H9 (cell line): ENCODE measurements at regions not wholly inside any gene's neighbourhood (a gene's known extent, or its start where the extent isn't known, plus 50 kb on each side); places are given as distances from the start of the nearest gene placed in this dataset.
A peak's percentile ranks its signal among the peaks of the same experiment; 100 is the strongest.

Experiments
- DNase-seq: peaks from one replicate; pipeline ENCODE4 v3.0.0-alpha.2; 2017
- H2AFZ ChIP-seq: one replicate; pipeline ENCODE4 v1.6.1; 2013; ENCODE audit warnings: mild to moderate bottlenecking, low read length, control low read depth, moderate library complexity
- H2AK5ac ChIP-seq: 2 replicates; pipeline ENCODE4 v1.6.1; 2013; ENCODE audit warnings: low read length, control low read depth, mixed read lengths; ENCODE audit not compliant: insufficient read length
- H2BK120ac ChIP-seq: one replicate; pipeline ENCODE4 v1.6.1; 2013; ENCODE audit warnings: low read depth, mild to moderate bottlenecking, low read length, control low read depth, inconsistent platforms; ENCODE audit not compliant: poor library complexity, severe bottlenecking
- H2BK12ac ChIP-seq: 2 replicates; pipeline ENCODE4 v1.6.1; 2013; ENCODE audit warnings: low read length, control low read depth, mixed read lengths, low read depth; ENCODE audit not compliant: insufficient read length
- H2BK15ac ChIP-seq: 2 replicates; pipeline ENCODE4 v1.6.1; 2013; ENCODE audit warnings: low read depth, low read length, control low read depth
- H2BK20ac ChIP-seq: one replicate; pipeline ENCODE4 v1.6.1; 2013; ENCODE audit warnings: low read depth, mild to moderate bottlenecking, low read length, control low read depth, inconsistent platforms; ENCODE audit not compliant: poor library complexity, severe bottlenecking
- H2BK5ac ChIP-seq: 2 replicates; pipeline ENCODE4 v1.6.1; 2013; ENCODE audit warnings: low read length, control low read depth, mixed read lengths; ENCODE audit not compliant: insufficient read length
- H3K14ac ChIP-seq: 2 replicates; pipeline ENCODE4 v1.6.1; 2013; ENCODE audit warnings: low read length, control low read depth; ENCODE audit not compliant: insufficient read depth
- H3K18ac ChIP-seq: 2 replicates; pipeline ENCODE4 v1.6.1; 2013; ENCODE audit warnings: low read depth, mild to moderate bottlenecking, mixed read lengths, low read length, control low read depth; ENCODE audit not compliant: insufficient read length
- H3K23ac ChIP-seq: 2 replicates; pipeline ENCODE4 v1.6.1; 2013; ENCODE audit warnings: low read length, control low read depth, mixed read lengths, low read depth; ENCODE audit not compliant: insufficient read length
- H3K23me2 ChIP-seq: 2 replicates; pipeline ENCODE4 v1.6.1; 2013; ENCODE audit warnings: low read depth, mild to moderate bottlenecking, mixed read lengths, low read length, control low read depth; ENCODE audit not compliant: insufficient read length, poor library complexity, severe bottlenecking
- H3K27ac ChIP-seq: 2 replicates; pipeline ENCODE4 v1.5.1; 2013; ENCODE audit warnings: low read length, control low read depth, mixed read lengths, low read depth; ENCODE audit not compliant: insufficient read length
- H3K27me3 ChIP-seq: 2 replicates; pipeline ENCODE4 v1.6.1; 2013; ENCODE audit warnings: low read length, control low read depth, inconsistent platforms; ENCODE audit not compliant: insufficient read depth
- H3K4ac ChIP-seq: 2 replicates; pipeline ENCODE4 v1.6.1; 2013; ENCODE audit warnings: low read depth, mild to moderate bottlenecking, control low read depth, inconsistent platforms, low read length, moderate library complexity
- H3K4me1 ChIP-seq: 2 replicates; pipeline ENCODE4 v1.6.1; 2013; ENCODE audit warnings: low read length, control low read depth, inconsistent platforms; ENCODE audit not compliant: insufficient read depth
- H3K4me2 ChIP-seq: 2 replicates; pipeline ENCODE4 v1.6.1; 2013; ENCODE audit warnings: low read length, control low read depth, mixed read lengths; ENCODE audit not compliant: insufficient read length, insufficient read depth
- H3K56ac ChIP-seq: 2 replicates; pipeline ENCODE4 v1.6.1; 2013; ENCODE audit warnings: low read depth, mild to moderate bottlenecking, mixed read lengths, low read length, control low read depth; ENCODE audit not compliant: insufficient read length
- H3K79me1 ChIP-seq: 2 replicates; pipeline ENCODE4 v1.6.1; 2013; ENCODE audit warnings: low read depth, mild to moderate bottlenecking, moderate library complexity, low read length, control low read depth, inconsistent platforms; ENCODE audit not compliant: insufficient read depth, poor library complexity, severe bottlenecking
- H3K79me2 ChIP-seq: 2 replicates; pipeline ENCODE4 v1.6.1; 2013; ENCODE audit warnings: low read length, control low read depth, inconsistent platforms; ENCODE audit not compliant: insufficient read depth
- H3K9ac ChIP-seq: 2 replicates; pipeline ENCODE4 v1.6.1; 2013; ENCODE audit warnings: low read length, control low read depth, mixed read lengths; ENCODE audit not compliant: insufficient read length; ENCODE audit errors: extremely low read depth
- H3K9me3 ChIP-seq: one replicate; pipeline ENCODE4 v1.6.1; 2013; ENCODE audit warnings: low read depth, low read length, inconsistent platforms; ENCODE audit not compliant: control insufficient read depth
- H3T11ph ChIP-seq: one replicate; pipeline ENCODE4 v1.6.1; 2013; ENCODE audit warnings: mild to moderate bottlenecking, low read length, control low read depth, inconsistent platforms
- H4K20me1 ChIP-seq: one replicate; pipeline ENCODE4 v1.6.1; 2013; ENCODE audit not compliant: control insufficient read depth, insufficient read length, insufficient read depth
- H4K5ac ChIP-seq: 2 replicates; pipeline ENCODE4 v1.6.1; 2013; ENCODE audit warnings: low read depth, mild to moderate bottlenecking, mixed read lengths, low read length, control low read depth; ENCODE audit not compliant: insufficient read length
- H4K8ac ChIP-seq: replicated peaks from 2 replicates; pipeline ENCODE4 v1.6.1; 2013; ENCODE audit warnings: low read length, control low read depth, mixed read lengths, low read depth; ENCODE audit not compliant: insufficient read length
- H4K91ac ChIP-seq: 2 replicates; pipeline ENCODE4 v1.6.1; 2013; ENCODE audit warnings: low read depth, mild to moderate bottlenecking, moderate library complexity, mixed read lengths, low read length, control low read depth; ENCODE audit not compliant: insufficient read length
- H3K27ac Mint-ChIP-seq, 3 experiments: 2 replicates in 2 of 3; 3 replicates in 1 of 3; pipeline ENCODE4 v1.8.0; 2020 to 2021; ENCODE audit warnings: mixed read lengths in 3 of 3, mild to moderate bottlenecking in 1 of 3, moderate library complexity in 1 of 3
- H3K27me3 Mint-ChIP-seq: 2 replicates; pipeline ENCODE4 v1.8.0; 2021; ENCODE audit warnings: low read depth, mild to moderate bottlenecking, moderate library complexity, mixed read lengths
- H3K36me3 Mint-ChIP-seq, 3 experiments: 2 replicates in 2 of 3; 3 replicates in 1 of 3; pipeline ENCODE4 v1.8.0; 2020 to 2021; ENCODE audit warnings: low read depth in 3 of 3, mixed read lengths in 3 of 3; ENCODE audit not compliant: insufficient read depth in 1 of 3
- H3K4me1 Mint-ChIP-seq, 2 experiments: 2 replicates each; pipeline ENCODE4 v1.8.0; 2020; ENCODE audit warnings: mixed read lengths in 2 of 2
- H3K4me3 Mint-ChIP-seq, 2 experiments: 2 replicates in 1 of 2; 3 replicates in 1 of 2; pipeline ENCODE4 v1.8.0; 2020 to 2021; ENCODE audit warnings: mild to moderate bottlenecking in 2 of 2, mixed read lengths in 2 of 2, moderate library complexity in 1 of 2
- H3K9me3 Mint-ChIP-seq, 2 experiments: 2 replicates in 1 of 2; 3 replicates in 1 of 2; pipeline ENCODE4 v1.8.0; 2020; ENCODE audit warnings: mild to moderate bottlenecking in 2 of 2, mixed read lengths in 2 of 2, moderate library complexity in 1 of 2
- WGBS: extraction: QIAGEN DNeasy Blood & Tissue Kit; methylation state at CpG from one replicate; pipeline ENCODE4 v1.1.7; 2013; ENCODE audit warnings: missing lambda C conversion rate, low lambda C conversion rate, mixed read lengths; ENCODE audit not compliant: insufficient read length; ENCODE audit errors: extremely low coverage; 5-methylcytosine and 5-hydroxymethylcytosine counted together
- TF ChIP-seq, protein P1 (sequence below): fragments of 200-600 bp; sonication (generic); conservative IDR thresholded peaks from 3 replicates; pipeline ENCODE4 v1.8.0; 2021; ENCODE audit warnings: antibody characterized with exemption, mild to moderate bottlenecking

DNA sequence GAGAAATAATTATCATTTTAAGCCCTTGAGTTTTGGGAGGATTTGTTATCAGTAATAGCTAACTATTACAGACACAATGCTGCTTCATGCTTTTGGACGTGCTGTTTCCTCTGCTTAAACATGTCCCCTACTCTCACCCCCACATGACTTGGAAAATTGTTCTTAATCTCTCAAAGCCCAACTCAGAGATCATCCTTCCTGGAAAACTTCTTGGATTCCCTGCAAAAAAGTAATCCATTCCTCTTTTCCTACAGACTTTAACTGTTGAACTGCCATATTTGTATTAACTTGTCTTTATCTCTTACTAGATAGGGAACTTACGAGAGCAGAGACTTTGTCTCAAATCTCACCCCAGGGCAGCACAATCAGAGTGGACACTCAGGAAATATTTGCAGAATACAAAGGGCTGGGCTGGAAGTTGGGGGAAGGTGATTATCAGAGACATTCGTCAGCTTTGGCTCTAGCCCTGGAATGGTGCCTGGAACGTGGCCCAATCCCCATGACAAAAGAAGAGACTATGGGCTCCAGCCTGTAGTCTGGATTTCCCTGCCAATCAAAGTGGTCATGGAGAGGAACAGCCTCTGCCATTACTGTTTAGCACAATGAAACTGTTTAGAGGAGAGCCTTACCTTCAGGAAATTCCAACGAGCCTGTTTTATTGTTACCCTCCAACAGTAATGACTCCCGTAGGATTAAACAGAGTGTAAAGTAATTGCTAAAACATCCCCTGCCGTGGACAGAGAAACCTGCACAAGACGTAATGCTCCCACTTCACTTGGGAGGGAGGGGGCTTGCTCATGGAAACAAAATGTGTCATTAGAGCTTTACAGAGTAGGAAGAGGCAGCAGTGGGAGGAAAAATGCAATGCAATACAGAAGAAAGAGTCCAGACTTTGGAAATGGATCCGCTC, 140.4 kb upstream of the AUTS2 start:
- Histone ChIP-seq H4K91ac (no peak overlapping the region), H2AFZ (no peak overlapping the region), H3K23me2 (no peaks in the 10 kb centered on the region), H2BK12ac (no peak overlapping the region), H2BK20ac (no peak overlapping the region), H4K8ac (no peak overlapping the region), H3K9me3 (no peaks in the 10 kb centered on the region), H3T11ph (no peak overlapping the region), H3K27ac (no peak overlapping the region), H4K20me1 (no peaks in the 10 kb centered on the region), H3K79me1 (no peaks in the 10 kb centered on the region), H3K27me3 (no peaks in the 10 kb centered on the region), H3K14ac (peak overlapping the region; percentile 60; the same call in 1 of the 2 replicates), H2BK15ac (peak overlapping the region; percentile 52; the same call in 1 of the 2 replicates), H3K4ac (no peak overlapping the region), H2BK120ac (no peak overlapping the region), H3K4me2 (no peak overlapping the region), H3K9ac (no peak overlapping the region), H3K56ac (no peak overlapping the region), H3K23ac (no peak overlapping the region), H4K5ac (no peak overlapping the region), H3K4me1 (peaks cover 5% of the 10 kb centered on the region; the same call in 1 of the 2 replicates), H3K79me2 (no peaks in the 10 kb centered on the region), H2BK5ac (no peak overlapping the region), H3K18ac (no peak overlapping the region), H2AK5ac (no peak overlapping the region)
- no peaks in the 10 kb centered on the region for H3K36me3 Mint-ChIP-seq
- TF ChIP-seq, protein P1, sequence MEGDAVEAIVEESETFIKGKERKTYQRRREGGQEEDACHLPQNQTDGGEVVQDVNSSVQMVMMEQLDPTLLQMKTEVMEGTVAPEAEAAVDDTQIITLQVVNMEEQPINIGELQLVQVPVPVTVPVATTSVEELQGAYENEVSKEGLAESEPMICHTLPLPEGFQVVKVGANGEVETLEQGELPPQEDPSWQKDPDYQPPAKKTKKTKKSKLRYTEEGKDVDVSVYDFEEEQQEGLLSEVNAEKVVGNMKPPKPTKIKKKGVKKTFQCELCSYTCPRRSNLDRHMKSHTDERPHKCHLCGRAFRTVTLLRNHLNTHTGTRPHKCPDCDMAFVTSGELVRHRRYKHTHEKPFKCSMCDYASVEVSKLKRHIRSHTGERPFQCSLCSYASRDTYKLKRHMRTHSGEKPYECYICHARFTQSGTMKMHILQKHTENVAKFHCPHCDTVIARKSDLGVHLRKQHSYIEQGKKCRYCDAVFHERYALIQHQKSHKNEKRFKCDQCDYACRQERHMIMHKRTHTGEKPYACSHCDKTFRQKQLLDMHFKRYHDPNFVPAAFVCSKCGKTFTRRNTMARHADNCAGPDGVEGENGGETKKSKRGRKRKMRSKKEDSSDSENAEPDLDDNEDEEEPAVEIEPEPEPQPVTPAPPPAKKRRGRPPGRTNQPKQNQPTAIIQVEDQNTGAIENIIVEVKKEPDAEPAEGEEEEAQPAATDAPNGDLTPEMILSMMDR, result no peak
- H3K27me3 Mint-ChIP-seq, result peaks cover 33% of the 10 kb centered on the region
- no CpG with 5 or more reads among the region's 9 CpGs for WGBS
- DNase-seq, result peak; percentile 66
- peaks cover 3 to 7% of the 10 kb centered on the region in 2 experiments; a peak in 3 of 5 replicates for H3K9me3 Mint-ChIP-seq
- peaks cover 12 to 14% of the 10 kb centered on the region in 2 experiments for H3K4me1 Mint-ChIP-seq
- H3K27ac Mint-ChIP-seq, result peak overlapping the region; percentile 50 to 95 (median 71); a peak in 6 of 7 replicates
- no peak overlapping the region; a peak in 3 of 5 replicates for H3K4me3 Mint-ChIP-seq
